NCI-H2171 treated with DMSO at 0.1 percent for 48 hours (cell line): ENCODE measurements at regions not wholly inside any gene's neighbourhood (a gene's known extent, or its start where the extent isn't known, plus 50 kb on each side); places are given as distances from the start of the nearest gene placed in this dataset.

Source experiments
- DNase-seq: peaks from one replicate; lab custom pipeline; 2025; lab: John Stamatoyannopoulos, UW

DNA sequence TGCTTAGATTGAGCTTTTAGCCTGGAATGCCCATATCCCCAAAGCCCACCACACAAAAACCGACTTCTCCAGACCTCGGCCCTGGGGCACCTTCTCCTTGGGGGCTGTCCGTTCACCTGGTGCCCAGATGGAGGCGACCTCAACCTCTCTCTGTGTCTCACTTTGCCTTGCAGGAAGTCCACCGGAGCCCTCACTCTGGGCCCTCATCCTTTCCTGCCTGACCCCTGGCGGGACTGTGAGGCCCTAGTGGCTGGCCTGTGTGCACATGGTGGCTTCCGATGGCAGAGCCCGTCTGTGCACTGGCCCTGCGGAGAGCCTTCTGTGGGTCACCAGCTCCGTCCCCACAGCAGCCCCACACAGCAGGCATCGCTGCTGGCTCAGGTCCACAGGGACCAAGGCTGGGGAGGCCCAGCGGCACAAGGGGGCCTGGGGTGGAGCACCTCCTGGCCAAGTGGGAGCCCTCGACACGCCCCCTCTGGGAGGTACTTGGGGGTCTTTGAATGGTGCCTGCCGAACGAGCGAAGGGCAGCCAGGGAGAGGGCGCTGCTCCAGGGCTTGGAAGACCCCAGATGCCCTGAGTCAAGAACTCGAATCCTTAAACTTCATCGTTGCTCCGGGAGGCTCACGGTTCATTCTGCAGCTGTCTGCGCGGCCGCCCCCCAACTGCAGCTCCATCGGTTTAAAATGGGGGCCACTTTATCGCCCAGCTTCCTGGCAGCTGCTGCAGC is 97.2 kb upstream of the ADRA2C start:
- no peak for DNase-seq

- no peak for DNase-seq
These were observed 98.9 kb upstream of the ADRA2C start for GRCh38 chr4:3667258-3667657.

DNA sequence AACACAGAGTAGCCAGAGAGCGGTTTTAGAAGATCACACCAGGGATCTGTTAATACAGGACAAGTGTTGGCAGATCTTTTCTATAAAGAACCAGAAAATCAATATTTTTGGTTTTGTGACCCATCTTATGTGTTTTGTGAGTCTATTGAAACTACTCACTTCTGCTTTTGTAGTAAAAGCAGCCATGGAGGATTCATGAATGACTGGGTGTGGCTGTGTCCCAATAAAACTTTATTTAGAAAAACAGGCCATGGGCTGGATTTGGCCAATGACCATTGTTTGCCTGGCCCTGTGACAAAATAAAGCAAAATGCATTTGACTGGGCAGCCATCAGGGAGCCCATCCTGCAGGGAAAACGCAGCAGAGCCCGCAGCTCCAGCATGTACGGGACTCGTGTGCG is 99.9 kb upstream of the ADRA2C start:
- DNase-seq: no peak

GRCh38 chr4:3665360-3665891 is 100.8 kb upstream of the ADRA2C start:
- no peak for DNase-seq

DNA sequence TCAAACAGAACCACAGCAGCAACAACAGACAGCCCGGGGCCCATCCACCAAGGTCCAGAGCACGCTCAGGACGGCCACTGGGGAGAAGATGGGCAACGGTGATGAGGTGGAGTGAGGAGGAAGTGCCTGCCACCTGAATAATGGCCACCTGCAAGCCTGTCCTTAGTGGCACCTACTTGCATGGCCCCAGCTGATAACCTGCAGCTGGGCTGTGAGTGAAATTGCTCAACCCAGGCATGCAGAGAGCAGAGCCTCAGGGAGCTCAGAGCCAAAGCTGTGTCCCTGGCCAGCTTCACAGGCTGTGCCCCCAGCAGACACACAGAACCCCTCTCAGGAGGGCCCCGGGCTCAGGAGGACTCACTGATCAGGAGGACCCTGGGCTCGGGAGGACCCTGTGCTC is 102.4 kb upstream of the ADRA2C start:
- no peak for DNase-seq

DNA sequence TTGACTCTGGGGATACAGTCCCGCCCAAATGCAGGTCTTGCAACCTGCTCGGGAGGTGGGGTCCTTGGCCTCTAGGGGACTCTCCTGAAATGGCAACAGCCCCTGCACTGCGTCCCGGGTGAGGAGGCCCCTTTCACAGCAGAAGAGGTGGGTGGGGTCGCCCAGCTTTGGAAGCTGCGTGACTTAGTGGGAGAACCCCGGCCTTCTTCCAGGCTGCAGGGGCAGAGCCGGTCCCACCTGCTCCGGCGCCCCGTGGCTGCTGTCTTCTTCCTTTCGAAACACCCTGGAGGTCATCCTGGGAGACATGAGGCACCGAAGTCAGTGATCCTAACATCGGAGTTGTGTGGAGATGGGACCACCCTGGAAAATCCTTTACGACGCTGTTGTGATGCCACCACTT is 103.7 kb upstream of the ADRA2C start:
- DNase-seq: no peak

DNA sequence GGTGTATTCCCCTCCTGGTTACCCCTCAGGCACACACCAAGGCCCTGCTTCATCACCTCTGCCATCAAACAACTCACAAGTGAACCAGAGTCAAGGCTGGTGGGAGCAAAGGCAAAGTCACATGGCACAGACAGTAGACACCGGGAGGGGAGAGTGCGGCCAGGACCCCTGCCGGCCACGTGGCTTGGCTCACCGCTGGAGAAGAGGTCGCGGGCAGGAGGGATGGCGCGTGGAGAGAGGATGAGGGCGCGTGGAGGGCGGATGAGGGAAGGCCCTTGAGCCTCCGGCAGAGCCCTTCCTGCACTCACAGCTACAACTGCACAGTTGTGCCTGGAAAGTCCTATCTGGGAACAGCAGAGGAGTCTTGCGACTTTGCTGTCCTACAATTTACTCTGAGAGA is 104.2 kb upstream of the ADRA2C start:
- DNase-seq: no peak

- DNase-seq: peak; percentile 9
These were observed 105.2 kb upstream of the ADRA2C start for GRCh38 chr4:3660928-3661515.

GRCh38 chr4:3660086-3660927 is 105.9 kb upstream of the ADRA2C start:
- peak; percentile 62 for DNase-seq

DNA sequence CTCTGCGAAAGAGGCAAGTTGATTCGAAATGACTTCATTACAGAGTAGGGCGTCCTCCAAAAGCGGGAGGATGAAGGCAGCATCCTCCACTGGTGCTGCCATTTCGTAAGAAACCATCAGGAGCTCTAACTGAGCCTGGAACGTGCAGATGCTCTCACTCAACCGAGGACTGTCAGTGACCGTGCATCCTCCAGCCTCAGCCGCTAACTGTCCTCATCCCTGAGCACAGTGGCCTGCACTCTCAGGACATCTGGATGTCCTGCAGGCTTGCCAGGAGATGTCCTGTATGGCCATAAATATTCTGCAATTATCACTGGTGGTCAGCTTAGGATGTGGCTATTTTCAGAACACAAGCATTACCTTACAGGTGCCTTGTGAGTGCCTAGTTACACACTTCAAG is 107.1 kb upstream of the ADRA2C start:
- no peak for DNase-seq

- DNase-seq: peak; percentile 7
These were observed 107.7 kb upstream of the ADRA2C start for GRCh38 chr4:3658530-3658913.

DNA sequence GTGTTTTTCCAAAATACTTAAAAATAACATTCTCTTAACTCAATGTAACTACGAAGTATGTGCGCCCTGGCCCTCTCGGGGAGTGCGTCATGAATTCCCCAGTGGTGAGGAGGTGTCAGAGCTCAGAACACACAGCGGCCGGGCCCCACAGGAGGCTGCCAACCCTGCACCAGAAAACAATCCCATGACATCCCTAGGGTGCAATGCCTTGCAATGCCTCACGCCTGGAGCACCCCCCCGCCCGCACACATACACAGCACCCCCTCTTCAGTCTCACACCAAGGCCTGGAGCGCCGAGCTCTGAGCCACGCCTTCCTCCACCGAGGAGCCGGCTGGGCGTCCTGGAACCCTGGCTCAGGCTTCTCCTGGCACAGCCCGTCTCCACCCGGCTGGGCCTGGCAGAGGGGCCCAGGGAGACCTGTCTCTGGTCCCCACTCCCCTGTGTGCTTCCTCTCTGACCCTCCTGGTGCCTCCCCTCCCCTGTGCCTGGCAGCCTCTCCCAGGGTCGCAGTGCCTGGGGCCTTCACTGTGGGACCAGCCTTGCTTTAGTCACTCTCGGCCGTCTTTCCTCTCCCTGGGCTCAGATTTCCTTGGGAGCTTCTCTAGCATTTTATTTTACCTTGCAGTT is 108.2 kb upstream of the ADRA2C start:
- no peak for DNase-seq

GRCh38 chr4:3656416-3657356 is 109.5 kb upstream of the ADRA2C start:
- DNase-seq: no peak

DNA sequence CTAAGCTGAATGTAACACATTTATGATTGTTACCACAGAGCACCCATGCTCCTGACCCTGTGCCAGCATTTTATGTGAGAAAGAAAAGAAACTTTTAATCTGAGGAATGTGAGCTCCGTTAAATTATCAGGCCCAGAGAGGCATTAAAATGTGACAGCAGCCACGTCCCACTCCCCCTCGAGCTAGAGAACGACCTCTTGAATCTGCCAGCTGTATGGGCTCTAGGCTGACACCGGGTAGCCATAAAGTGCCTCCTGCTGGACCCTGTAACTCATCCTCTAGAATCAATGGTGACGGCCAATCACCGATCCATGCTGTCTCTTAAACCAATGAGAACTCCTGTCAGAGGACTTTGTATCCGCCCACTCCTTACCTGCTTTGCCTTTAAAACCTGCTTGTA is 110.2 kb upstream of the ADRA2C start:
- DNase-seq: no peak

- no peak for DNase-seq
These were observed 110.7 kb upstream of the ADRA2C start for GRCh38 chr4:3655485-3655884.

- no peak for DNase-seq
These were observed 112.0 kb upstream of the ADRA2C start for GRCh38 chr4:3654036-3654807.

DNA sequence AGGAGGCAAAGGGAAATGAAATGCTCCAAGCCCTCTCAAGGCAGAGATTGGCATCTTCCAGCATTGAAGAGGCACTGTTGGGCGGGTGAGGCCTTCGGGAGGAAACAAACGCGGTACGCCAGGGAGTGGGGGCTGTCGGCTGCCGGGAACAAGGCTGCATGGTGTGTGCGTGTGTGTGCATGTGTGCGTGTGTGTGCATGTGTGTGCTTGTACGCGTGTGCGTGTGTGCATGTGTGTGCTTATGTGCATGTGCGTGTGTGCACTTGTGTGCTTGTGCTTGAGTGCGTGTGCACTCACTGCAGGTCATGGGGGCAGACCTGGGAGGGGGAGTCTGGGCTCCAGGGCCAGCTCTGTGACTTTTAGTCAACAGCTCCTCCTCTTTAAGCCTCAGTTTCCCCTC is 113.6 kb upstream of the ADRA2C start:
- no peak for DNase-seq

- no peak for DNase-seq
These were observed 114.8 kb upstream of the ADRA2C start for GRCh38 chr4:3651267-3651845.

DNA sequence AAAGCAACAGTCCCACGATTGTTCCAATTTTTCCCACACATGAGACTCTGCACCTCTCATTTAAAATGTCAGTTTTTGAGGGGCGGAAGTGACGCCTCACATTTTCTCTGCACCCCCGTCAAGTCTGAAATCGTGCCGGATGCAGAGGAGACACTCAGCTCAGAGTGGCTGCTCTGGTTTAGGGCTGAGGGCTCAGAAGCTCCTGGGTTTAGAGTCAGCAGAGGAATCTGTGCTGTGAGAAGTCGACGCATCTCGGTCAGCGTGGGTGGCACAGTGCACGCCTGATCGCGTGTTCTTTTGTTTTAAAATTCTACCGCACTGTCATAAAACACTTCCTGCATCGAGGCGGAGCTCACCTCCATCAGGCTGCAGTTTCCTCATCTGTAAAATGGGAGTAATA is 116.7 kb upstream of the ADRA2C start:
- no peak for DNase-seq

- DNase-seq: no peak
These were observed 116.5 kb upstream of the LRPAP1 start for GRCh38 chr4:3648731-3649130.
